DND-41 (cell line): ENCODE measurements at regions not wholly inside any gene's neighbourhood (a gene's known extent, or its start where the extent isn't known, plus 50 kb on each side); places are given as distances from the start of the nearest gene placed in this dataset.

Source experiments
- CTCF ChIP-seq: IDR thresholded peaks from 2 replicates; pipeline ENCODE4 v1.5.1; 2012; ENCODE audit warnings: borderline replicate concordance, low read length, moderate library complexity, mild to moderate bottlenecking; ENCODE audit not compliant: poor library complexity, severe bottlenecking; ENCODE audit errors: extremely low read depth
- EZH2 ChIP-seq: IDR thresholded peaks from 3 replicates; pipeline ENCODE4 v1.6.1; 2012; ENCODE audit warnings: borderline replicate concordance, low read depth, mild to moderate bottlenecking, moderate library complexity, low read length, inconsistent platforms; ENCODE audit not compliant: severe bottlenecking

DNA sequence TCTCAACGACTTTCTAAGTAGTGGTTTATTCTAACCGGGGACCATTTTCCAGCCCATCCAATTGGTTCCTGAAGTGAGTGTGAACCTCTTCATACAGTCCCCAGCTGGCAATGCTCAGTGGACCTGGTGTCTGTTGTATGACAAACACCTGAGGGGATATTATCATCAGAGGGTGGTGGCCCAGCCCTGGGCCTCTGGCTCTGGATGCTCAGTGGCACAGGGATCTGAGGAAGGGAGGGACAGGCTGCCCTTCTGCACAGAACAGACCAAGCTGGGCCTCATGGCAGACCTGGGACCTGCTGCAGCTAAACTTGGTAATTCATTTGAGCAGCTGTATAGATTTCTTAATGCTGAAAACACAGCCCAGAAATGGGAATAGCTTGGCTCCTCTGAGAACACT lies 72.6 kb downstream of the IRX5 start:
- TF ChIP-seq CTCF (no peak), EZH2 (no peak)
